Mucosa of descending colon (tissue), 3 donors: ENCODE measurements at regions not wholly inside any gene's neighbourhood (a gene's known extent, or its start where the extent isn't known, plus 50 kb on each side); places are given as distances from the start of the nearest gene placed in this dataset.

Experiments used
- ATAC-seq: fragments of 200-7000 bp; cut with Tn5 transposase; one replicate; pipeline ENCODE4 v1.9.1; 2020; ENCODE audit warnings: mild to moderate bottlenecking, moderate library complexity
- DNase-seq, 3 donors: peaks; one replicate each; pipeline ENCODE4 v3.0.0-alpha.2; 2020
- H3K36me3 ChIP-seq: fragments of 200-600 bp; one replicate; pipeline ENCODE4 v1.8.0; 2021; ENCODE audit warnings: low read depth, mild to moderate bottlenecking
- H3K4me1 ChIP-seq: fragments of 200-600 bp; one replicate; pipeline ENCODE4 v1.8.0; 2021; ENCODE audit warnings: low read depth, mild to moderate bottlenecking
- H3K4me3 ChIP-seq: fragments of 200-600 bp; one replicate; pipeline ENCODE4 v1.8.0; 2021; ENCODE audit warnings: mild to moderate bottlenecking
- H3K9me3 ChIP-seq: fragments of 200-600 bp; one replicate; pipeline ENCODE4 v1.8.0; 2021; ENCODE audit warnings: mild to moderate bottlenecking
- intact Hi-C, 2 donors: fragments of 100-400 bp; cut with DNase I in 1 of 2; cut with micrococcal nuclease in 1 of 2; formaldehyde crosslinking; loops; one replicate each; pipeline versions ENCODE4 v1.11.0 to v1.11.1; 2022; cut with DNase I, micrococcal nuclease
- TF ChIP-seq, protein P1 (sequence below): fragments of 200-600 bp; IDR thresholded peaks from one replicate; pipeline ENCODE4 v1.8.0; 2022; ENCODE audit warnings: antibody characterized with exemption, mild to moderate bottlenecking
- donor health status: DM: no; HTN: no; CAD: no; lungs with moderate emphysema.
- donor health status: DM: no; HTN: no; CAD: no.
- donor health status: DM: no; HTN: yes; CAD: no.

DNA sequence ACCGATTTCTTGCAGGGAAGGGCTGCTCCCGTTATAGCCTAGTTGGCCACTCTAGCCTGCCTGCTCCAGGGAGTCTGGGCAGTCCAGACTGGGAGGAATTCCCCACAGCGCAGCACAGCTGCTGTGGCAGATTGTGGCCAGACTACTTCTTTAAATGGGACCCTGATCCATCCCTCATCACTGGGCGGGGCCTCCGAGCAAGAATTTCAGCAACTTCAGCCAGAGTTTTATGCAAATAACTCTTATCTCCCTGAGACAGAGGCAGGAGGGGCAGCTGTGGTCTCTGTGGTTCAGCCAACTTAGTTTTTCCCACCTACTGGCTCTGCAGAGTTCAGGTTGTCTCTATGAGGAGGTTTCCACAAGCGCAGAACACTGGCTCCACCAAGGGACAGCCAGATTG, 1583.2 kb downstream of the SUCLG1 start:
- H3K9me3 ChIP-seq, result no peaks in the 10 kb centered on the region
- H3K4me1 ChIP-seq, result no peaks in the 10 kb centered on the region
- no peak overlapping the region for H3K4me3 ChIP-seq
- TF ChIP-seq, protein P1, sequence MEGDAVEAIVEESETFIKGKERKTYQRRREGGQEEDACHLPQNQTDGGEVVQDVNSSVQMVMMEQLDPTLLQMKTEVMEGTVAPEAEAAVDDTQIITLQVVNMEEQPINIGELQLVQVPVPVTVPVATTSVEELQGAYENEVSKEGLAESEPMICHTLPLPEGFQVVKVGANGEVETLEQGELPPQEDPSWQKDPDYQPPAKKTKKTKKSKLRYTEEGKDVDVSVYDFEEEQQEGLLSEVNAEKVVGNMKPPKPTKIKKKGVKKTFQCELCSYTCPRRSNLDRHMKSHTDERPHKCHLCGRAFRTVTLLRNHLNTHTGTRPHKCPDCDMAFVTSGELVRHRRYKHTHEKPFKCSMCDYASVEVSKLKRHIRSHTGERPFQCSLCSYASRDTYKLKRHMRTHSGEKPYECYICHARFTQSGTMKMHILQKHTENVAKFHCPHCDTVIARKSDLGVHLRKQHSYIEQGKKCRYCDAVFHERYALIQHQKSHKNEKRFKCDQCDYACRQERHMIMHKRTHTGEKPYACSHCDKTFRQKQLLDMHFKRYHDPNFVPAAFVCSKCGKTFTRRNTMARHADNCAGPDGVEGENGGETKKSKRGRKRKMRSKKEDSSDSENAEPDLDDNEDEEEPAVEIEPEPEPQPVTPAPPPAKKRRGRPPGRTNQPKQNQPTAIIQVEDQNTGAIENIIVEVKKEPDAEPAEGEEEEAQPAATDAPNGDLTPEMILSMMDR, result no peak
- intact Hi-C loops, result no loop called here
- ATAC-seq (no peak), DNase-seq (no peak)
- H3K36me3 ChIP-seq, result no peaks in the 10 kb centered on the region

DNA sequence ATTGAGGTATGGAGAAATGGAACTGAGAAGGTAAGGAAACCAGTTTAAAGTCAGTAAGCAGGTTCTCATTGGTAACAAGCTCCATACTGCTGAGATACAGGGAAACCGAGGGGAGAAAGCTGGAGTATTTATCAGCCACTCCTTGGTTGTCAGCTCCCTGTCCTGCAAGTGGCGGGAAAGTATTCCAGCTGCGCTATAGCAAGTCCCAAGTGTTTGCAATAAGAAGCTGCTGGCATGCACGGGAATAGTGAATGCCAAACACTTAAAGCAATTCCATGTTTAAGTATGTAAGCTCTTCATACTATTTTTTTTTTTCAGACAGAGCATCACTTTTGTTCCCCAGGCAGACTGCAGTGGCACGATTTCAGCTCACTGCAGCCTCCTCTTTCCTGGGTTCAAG, 1601.1 kb downstream of the SUCLG1 start:
- DNase-seq (no peak), ATAC-seq (no peak)
- Histone ChIP-seq H3K4me3 (no peak overlapping the region), H3K36me3 (no peaks in the 10 kb centered on the region), H3K9me3 (no peaks in the 10 kb centered on the region), H3K4me1 (no peaks in the 10 kb centered on the region)
- TF ChIP-seq, protein P1, result no peak
- intact Hi-C loops, result no loop called here

DNA sequence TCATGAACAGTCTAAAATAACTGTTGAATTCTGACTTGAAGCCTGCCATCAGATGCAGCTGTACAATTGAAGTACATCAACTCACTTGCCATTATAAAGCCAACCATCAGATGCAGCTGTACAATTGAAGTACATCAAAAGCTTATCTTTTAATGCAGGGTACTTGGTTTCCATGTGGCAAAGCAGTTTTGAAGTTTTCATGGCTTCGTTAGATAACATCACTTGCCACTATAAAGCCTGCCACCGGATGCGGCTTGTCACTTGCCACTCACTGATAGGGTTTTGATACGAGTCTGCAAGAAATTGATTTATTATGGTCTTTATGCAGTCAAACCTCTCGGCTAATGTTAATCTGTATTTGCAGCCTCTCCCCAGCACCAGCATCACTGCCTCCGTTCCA, 1605.8 kb downstream of the SUCLG1 start:
- Histone ChIP-seq H3K4me3 (no peak overlapping the region), H3K36me3 (no peaks in the 10 kb centered on the region), H3K9me3 (no peaks in the 10 kb centered on the region), H3K4me1 (no peaks in the 10 kb centered on the region)
- intact Hi-C loops, result no loop called here
- no peak for ATAC-seq
- no peak for DNase-seq
- TF ChIP-seq, protein P1, result no peak

DNA sequence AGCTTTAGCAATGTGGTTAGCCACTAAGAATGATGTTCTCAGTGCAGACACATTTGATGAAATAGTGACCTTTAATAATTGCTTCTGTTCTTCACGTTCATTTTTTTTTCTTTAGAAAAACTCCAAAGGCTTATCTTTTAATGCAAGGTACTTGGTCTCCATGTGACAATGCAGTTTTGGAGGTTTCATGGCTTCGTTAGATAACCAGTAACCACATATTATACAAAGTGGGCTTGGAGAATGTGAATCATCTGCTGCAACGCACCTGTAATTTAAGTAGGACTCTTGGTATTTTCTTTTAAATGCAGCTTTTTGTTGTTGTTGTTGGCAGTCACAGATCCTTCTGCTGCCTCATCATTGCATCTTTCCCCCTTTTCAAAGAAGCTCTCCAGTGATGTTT, 1606.3 kb downstream of the SUCLG1 start:
- no peak for ATAC-seq
- Histone ChIP-seq H3K9me3 (no peaks in the 10 kb centered on the region), H3K4me3 (no peak overlapping the region), H3K36me3 (no peaks in the 10 kb centered on the region), H3K4me1 (no peaks in the 10 kb centered on the region)
- DNase-seq, result no peak
- TF ChIP-seq, protein P1, result no peak
- intact Hi-C loops, result no loop called here

GRCh38 chr2:82848285-82848684, 1610.8 kb downstream of the SUCLG1 start:
- Histone ChIP-seq H3K4me1 (no peaks in the 10 kb centered on the region), H3K36me3 (no peaks in the 10 kb centered on the region), H3K4me3 (no peak overlapping the region), H3K9me3 (no peaks in the 10 kb centered on the region)
- TF ChIP-seq, protein P1, result no peak
- DNase-seq (no peak), ATAC-seq (no peak)
- intact Hi-C loops, result no loop called here

DNA sequence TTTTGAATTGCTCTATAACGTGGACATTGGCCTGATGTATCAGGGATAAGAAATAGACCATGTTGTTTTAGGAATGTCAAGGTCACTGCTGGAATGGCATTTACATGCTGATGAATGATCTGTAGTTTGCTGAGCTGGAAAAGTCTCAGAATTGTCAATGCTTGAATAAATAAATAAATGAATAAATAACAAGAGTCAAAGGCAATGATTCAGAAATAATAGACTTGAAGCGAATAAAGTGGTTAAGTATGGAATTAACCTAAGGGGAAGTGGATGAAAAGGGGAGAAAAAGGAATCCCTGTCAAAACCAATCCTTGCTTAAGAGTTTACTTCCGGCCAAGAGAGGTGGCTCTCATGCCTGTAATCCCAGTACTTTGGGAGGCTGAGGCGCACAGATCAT, 1620.0 kb downstream of the SUCLG1 start:
- TF ChIP-seq, protein P1, result no peak
- Histone ChIP-seq H3K4me3 (no peak overlapping the region), H3K36me3 (no peaks in the 10 kb centered on the region), H3K9me3 (no peaks in the 10 kb centered on the region), H3K4me1 (no peaks in the 10 kb centered on the region)
- no peak for DNase-seq
- ATAC-seq, result no peak
- intact Hi-C loops, result no loop called here
